ENCODE measurements at regions not wholly inside any gene's neighbourhood (a gene's known extent, or its start where the extent isn't known, plus 50 kb on each side); places are given as distances from the start of the nearest gene placed in this dataset.

DNA sequence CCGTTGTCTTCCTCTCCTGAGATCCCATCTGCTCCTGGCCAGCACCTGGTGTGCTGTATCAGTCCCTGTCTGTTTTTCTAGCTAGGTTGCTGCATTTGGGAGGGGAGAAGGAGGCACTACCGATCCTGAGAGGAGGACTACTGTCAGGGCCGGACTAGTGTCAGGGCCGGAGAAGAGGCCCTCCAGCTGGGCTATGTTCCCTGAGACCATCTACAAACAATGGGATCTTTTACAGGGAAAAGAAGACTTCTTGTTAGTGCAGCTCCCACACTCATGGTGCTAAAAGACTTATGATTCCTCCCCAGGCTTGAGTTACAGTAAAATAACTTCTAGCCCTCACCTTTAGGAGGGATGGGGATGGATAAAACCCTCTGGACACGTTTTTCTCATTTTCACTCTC is 141.0 kb upstream of the TNR start:
- no peaks in the 10 kb centered on the region for H3K27me3 ChIP-seq
- H3K4me3 ChIP-seq: no peak overlapping the region
- TF ChIP-seq, protein P1, sequence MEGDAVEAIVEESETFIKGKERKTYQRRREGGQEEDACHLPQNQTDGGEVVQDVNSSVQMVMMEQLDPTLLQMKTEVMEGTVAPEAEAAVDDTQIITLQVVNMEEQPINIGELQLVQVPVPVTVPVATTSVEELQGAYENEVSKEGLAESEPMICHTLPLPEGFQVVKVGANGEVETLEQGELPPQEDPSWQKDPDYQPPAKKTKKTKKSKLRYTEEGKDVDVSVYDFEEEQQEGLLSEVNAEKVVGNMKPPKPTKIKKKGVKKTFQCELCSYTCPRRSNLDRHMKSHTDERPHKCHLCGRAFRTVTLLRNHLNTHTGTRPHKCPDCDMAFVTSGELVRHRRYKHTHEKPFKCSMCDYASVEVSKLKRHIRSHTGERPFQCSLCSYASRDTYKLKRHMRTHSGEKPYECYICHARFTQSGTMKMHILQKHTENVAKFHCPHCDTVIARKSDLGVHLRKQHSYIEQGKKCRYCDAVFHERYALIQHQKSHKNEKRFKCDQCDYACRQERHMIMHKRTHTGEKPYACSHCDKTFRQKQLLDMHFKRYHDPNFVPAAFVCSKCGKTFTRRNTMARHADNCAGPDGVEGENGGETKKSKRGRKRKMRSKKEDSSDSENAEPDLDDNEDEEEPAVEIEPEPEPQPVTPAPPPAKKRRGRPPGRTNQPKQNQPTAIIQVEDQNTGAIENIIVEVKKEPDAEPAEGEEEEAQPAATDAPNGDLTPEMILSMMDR (IDR thresholded peaks at IDR 0.05): no peak
- no peaks in the 10 kb centered on the region for H3K36me3 ChIP-seq
- no peaks in the 10 kb centered on the region for H3K4me1 ChIP-seq
- H3K27ac ChIP-seq: no peak overlapping the region
- no peaks in the 10 kb centered on the region for H3K9me3 ChIP-seq
- intact Hi-C loops (cut with DNase I): loop anchor here (10.0 kb wide), 1 partner anchor 140 kb away; the partner anchor contains the start of gene TNR
- DNase-seq: no peak
- no peak overlapping the region for H3K9ac ChIP-seq (ENCODE audit: low read depth in 2 of 2, low read length in 2 of 2)

GRCh38 chr1:175882192-175882591 is 138.8 kb upstream of the TNR start:
- no peaks in the 10 kb centered on the region for H3K27me3 ChIP-seq
- H3K4me3 ChIP-seq: no peak overlapping the region
- TF ChIP-seq, protein P1 (IDR thresholded peaks at IDR 0.05): no peak
- no peaks in the 10 kb centered on the region for H3K9me3 ChIP-seq
- no peak for DNase-seq
- intact Hi-C loops (cut with DNase I): loop anchor here (10.0 kb wide), 1 partner anchor 137 kb away; the partner anchor contains the start of gene TNR
- H3K9ac ChIP-seq (ENCODE audit: low read depth in 2 of 2, low read length in 2 of 2): no peak overlapping the region
- H3K36me3 ChIP-seq: no peaks in the 10 kb centered on the region
- no peaks in the 10 kb centered on the region for H3K4me1 ChIP-seq
- H3K27ac ChIP-seq: no peak overlapping the region

DNA sequence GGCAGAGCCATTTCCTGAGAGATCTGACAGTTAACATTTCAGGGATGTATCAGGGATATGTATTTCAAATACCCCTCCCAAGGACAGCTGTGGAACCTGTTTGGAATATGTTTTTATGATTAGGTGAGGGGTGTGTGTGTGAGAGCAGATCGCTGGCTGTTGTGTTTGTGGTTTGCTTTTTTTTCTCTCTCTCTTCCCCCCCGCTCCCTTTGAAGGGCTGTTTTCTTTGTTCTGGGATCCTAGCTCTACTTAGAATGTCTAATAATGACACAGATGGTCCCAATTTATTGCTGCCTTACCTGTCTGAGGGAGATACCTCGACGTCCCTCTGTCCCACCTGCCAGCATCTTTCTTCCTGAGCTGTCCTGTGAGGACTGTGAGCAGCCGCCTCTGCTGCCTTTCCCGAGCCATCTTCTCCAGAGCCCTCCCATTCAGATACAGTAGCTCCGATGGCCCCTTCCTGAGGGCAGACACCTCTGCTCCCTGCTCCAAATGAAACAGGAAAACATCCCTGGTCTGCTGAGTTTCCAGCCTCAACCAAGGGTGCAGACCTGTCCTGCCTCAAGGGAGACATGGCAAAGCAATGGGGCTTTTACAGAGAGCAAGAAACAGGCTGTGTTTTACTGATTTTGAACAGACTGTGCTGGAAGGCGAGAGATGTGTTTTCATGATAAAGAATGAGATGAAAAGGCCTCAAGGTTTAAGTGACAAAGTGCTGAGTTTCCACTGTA is 138.0 kb upstream of the TNR start:
- H3K4me1 ChIP-seq: no peaks in the 10 kb centered on the region

DNA sequence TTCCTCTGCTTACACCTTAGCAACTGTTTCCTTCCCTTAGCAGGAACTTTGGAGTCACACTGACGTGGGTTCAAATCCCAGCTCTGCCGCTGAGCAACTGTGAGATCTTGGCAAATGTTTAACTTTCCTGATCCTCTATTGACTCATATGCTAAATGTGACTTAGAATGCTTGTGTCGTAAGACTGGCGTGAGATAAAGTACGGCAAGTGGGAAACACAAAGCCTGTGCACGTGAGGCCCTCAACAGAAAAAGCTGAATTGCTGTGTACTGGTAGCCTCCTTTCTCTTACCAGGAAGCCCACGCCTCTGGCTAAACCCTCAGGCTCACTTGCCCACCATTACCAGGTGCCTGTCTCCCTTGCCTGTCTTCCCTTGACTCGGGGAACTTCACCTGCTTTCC is 135.4 kb upstream of the TNR start:
- Histone ChIP-seq H3K27ac (no peak overlapping the region), H3K9ac (ENCODE audit: low read depth in 2 of 2, low read length in 2 of 2) (no peak overlapping the region), H3K4me3 (no peak overlapping the region), H3K27me3 (no peaks in the 10 kb centered on the region), H3K4me1 (no peaks in the 10 kb centered on the region), H3K36me3 (no peaks in the 10 kb centered on the region), H3K9me3 (no peaks in the 10 kb centered on the region)
- no peak for DNase-seq
- TF ChIP-seq, protein P1 (IDR thresholded peaks at IDR 0.05): no peak
- intact Hi-C loops (cut with DNase I): no loop called here

More for the DNA sequence above, 138.0 kb upstream of the TNR start:
- Histone ChIP-seq H3K4me3 (no peak overlapping the region), H3K27me3 (no peaks in the 10 kb centered on the region), H3K36me3 (no peaks in the 10 kb centered on the region), H3K9ac (ENCODE audit: low read depth in 2 of 2, low read length in 2 of 2) (no peak overlapping the region), H3K9me3 (no peaks in the 10 kb centered on the region), H3K27ac (no peak overlapping the region)
- TF ChIP-seq, protein P1 (IDR thresholded peaks at IDR 0.05): no peak
- intact Hi-C loops (cut with DNase I): loop anchor here (10.0 kb wide), 1 partner anchor 137 kb away; the partner anchor contains the start of gene TNR
- DNase-seq: no peak

- no peak for DNase-seq
- Histone ChIP-seq H3K9ac (ENCODE audit: low read depth in 2 of 2, low read length in 2 of 2) (no peak overlapping the region), H3K9me3 (no peaks in the 10 kb centered on the region), H3K4me3 (no peak overlapping the region), H3K27ac (no peak overlapping the region), H3K36me3 (no peaks in the 10 kb centered on the region), H3K27me3 (no peaks in the 10 kb centered on the region), H3K4me1 (no peaks in the 10 kb centered on the region)
- intact Hi-C loops (cut with DNase I): no loop called here
- TF ChIP-seq, protein P1 (IDR thresholded peaks at IDR 0.05): no peak
These were observed 134.7 kb upstream of the TNR start for GRCh38 chr1:175877939-175878737.
